Stimulated activated CD8-positive, alpha-beta memory T cell treated with anti-CD3 and anti-CD28 coated beads, Interleukin-15, amount 100 ng/mL, for 48 hours (primary cell): ENCODE measurements at regions not wholly inside any gene's neighbourhood (a gene's known extent, or its start where the extent isn't known, plus 50 kb on each side); places are given as distances from the start of the nearest gene placed in this dataset.

ENCODE experiments used
- DNase-seq, 2 donors: peaks; one replicate each; pipeline ENCODE4 v3.0.0-alpha.2; 2020; ENCODE audit warnings: low read depth in 2 of 2

DNA sequence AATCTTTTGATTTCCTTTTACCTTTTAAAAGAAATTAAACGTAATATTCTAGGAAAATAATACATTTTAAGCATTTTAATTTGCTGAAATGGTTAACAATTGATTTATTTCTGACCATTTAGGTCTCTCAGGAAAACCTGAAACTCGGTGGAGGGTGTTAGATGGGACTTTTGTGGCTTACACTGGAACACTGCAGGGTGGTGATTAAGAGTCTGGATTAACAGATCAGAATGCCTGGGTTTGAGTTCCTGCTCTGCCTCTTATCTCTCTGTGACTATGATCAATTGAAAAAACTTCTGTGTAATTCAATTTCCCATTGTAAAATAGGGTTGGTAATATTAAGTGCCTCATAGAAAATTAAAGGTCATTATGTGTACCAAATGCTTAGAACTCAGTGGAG, 168.7 kb downstream of the UBE2E3 start:
- DNase-seq, result no peak

DNA sequence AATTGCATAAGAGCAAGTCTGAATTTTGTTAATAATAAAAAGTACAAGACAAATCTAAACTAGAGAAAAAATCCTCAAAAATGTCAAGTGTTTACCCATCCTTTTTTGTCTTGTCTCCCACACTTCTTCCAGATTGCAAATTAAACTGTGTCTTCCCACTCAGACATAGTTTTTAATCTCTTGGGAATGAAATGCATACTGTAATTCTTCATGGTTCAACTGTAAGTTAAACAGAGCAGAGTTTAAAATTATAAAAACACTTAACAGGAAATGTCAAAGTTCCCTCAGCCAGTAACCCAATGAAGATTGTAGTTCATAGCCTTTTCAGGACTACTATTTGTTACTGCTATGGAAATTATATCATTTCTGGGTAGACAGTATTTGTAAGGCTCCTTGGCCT, 171.8 kb downstream of the UBE2E3 start:
- no peak for DNase-seq

DNA sequence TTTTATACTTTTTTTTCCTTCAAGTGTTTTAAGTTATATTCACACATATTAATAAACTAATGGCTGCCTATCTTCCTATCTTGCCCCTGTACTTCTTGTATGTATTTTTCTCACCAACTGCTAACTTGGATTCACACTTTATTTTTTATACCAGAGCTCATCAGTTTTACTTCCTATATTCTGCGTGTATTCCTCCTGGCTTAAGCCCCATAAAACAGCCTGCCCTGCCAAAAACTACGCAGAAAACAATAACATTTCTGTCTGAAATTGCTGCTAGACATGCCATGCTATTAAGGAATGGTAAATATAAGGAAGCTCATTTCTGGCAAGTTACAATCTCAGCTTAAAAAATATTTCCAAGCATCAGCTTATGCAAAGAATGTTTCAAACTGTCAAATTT, 172.3 kb downstream of the UBE2E3 start:
- no peak for DNase-seq

DNA sequence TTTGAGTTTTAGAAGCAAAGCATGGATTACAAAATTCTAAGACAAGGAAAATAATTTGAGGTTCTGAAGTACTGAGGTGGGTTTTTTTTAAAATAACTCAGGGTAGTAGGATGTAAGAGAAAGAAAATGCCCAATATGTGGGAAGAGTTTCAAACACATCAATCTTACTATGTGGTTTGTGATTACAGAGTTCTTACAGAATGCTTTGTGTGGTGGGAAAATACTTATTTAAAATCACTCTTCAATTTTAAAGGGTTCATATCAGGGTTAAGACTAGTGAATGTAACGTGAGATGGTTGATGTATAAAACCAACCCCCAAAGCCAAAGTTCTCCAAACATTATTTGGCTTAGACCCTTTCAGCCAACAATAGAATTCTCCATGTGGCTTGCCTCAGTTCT, 173.5 kb downstream of the UBE2E3 start:
- DNase-seq, result no peak

DNA sequence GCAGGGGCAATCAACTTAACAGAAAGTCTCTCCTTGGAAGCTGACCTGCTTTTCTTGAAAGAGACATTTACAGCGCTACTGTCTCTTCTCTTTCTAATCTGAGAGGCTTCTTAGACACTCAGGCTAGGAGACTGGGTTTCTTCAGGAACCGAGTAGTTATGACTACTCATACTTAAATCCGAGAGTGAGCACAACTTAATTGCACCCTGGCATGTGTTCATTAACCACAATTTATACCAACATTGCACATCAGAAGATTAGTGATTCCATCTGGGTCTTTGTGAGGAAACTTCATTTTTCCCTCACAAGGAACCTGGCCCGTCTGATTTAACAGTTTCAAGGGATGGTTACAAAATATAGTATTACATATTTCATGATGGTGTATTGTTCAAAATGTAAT, 176.9 kb downstream of the UBE2E3 start:
- no peak for DNase-seq

- no peak for DNase-seq
Measured at GRCh38 chr2:181158427-181158826, 178.0 kb downstream of the UBE2E3 start.

DNA sequence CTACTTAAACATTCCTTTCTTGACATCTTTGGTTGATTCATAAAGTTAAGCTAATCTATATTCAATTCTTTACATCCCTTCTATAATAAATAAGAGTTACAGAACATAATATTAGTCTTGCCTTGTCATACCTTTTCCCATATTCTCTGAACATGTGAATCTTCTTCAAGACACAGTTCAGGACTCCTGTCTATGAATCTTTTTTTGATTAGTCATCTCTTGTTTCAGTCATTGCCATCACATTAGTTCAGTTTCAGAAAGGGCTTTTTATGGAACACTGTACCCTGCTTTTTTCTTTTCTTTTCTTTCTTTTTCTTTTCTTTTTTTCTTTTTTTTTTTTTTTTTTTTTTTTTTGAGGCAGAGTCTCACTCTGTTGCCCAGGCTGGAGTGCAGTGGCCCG, 181.2 kb downstream of the UBE2E3 start:
- DNase-seq, result no peak

- DNase-seq, result peak in 1 of 2 donors; percentile 3
Measured at GRCh38 chr2:181163139-181163538, 182.7 kb downstream of the UBE2E3 start.

- DNase-seq, result no peak
Measured at GRCh38 chr2:181163691-181164090, 183.3 kb downstream of the UBE2E3 start.

DNA sequence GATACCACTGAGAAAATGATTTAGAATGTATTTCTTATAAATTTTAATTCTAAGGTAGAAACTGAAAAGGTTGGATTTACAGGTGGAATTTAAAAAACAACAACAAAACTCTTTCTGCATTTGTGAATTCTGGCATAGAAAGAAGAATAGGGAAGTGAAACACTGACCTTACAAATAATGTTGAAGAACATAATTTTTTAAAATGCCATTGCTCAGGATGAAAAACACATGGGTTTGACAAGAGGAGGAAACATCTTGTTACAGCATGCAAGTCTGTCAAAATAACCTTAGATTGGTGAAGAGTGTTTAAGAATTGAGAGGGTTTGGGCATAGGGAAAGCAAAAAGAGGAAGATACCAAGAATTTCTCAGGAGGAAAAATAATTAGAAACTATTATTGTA, 184.3 kb downstream of the UBE2E3 start:
- no peak for DNase-seq

- DNase-seq, result peak in 1 of 2 donors; percentile 27
Measured at GRCh38 chr2:181165199-181165868, 184.9 kb downstream of the UBE2E3 start.

DNA sequence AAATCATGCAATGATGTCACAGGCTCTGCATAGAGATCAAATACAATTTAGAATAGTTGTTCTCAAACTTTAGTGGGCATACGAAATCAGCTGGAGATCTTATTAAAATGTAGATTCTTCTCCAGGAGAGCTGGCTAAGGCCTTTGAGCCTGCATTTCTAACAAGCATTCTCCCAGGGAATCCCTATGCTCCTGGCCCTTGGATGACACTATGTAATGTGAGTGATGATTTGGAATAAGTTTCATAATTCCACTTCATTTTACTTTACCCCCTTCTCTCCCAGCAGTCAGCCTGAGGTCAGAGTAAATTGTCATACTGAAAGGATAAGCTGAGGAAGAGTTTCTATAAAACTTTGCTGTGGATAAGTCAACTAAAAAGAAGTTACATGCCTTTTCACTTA, 189.1 kb downstream of the UBE2E3 start:
- no peak for DNase-seq

DNA sequence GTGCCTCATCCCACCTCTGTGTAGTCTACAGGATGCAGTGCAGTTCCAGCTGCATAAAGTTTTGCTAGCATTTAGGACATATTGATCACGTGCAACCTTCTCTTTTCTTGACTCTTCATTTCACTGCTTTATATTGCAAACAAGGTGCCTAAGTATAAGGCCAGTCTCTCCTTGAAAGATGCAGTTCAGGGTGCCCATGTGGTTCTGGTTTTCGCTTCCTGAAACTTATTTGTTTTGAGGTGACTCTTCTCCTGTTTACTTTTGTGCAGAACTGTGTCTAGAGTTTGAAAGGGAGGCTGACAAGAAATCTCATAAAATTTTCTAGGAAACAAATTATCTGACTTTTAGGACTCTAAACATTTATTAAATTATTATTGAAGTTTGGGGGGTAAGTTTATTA, 189.9 kb downstream of the UBE2E3 start:
- no peak for DNase-seq

DNA sequence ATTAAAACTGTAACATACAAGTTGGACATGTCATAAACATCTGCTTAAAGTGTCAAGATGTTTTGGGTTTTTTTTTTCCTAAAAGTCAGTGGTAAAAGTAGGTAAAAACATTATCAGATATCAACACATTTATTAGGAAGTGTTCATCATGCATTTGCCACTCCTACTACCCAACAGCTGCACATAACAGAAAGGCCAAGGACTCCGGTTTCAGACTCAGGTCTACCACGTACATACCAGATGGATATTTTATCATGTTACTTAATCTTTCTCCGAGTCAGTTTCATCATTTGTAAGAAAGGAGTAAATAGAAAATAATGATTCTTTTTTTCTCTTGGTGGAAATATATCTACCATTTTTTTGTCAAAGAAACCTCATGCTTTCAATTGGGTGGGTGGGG, 192.3 kb downstream of the UBE2E3 start:
- no peak for DNase-seq

- no peak for DNase-seq
Measured at GRCh38 chr2:181174611-181175580, 194.5 kb downstream of the UBE2E3 start.

DNA sequence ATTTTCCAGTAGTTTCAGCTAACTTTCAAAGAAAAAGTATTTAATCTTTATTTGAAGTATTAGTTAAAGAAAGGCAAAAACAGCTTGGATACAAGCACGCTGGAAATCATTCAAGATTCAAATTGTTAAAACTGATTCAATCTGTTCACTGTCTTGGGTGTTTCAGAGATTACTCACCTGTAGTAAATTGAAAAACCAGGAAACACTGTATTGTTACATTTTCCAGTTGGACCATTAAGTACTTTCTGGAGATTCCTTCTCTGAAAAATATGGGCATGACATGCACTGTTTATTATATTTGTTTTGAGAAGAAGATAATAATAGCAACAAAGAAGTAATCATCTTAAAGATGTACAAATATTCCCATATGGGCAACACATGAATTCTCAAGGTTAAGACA, 196.1 kb downstream of the UBE2E3 start:
- no peak for DNase-seq

DNA sequence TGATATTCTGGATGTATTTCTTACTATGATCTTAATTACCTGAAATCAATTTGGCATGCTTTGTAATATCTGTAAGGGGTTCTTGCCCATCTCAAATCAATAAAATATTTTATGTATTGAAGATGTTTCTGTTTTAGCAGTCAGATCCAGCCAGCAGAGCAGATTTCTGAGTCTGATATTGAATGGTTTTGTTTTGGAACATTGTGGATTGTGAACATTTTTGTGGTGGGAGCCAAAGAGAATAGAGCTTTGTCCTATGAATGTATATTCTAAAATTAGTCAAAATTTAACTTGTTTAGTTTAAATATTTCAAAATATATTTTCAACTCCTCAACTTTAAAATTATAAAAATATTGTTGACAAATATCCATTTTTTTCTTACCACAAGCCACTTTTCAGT, 197.0 kb downstream of the UBE2E3 start:
- DNase-seq, result no peak

DNA sequence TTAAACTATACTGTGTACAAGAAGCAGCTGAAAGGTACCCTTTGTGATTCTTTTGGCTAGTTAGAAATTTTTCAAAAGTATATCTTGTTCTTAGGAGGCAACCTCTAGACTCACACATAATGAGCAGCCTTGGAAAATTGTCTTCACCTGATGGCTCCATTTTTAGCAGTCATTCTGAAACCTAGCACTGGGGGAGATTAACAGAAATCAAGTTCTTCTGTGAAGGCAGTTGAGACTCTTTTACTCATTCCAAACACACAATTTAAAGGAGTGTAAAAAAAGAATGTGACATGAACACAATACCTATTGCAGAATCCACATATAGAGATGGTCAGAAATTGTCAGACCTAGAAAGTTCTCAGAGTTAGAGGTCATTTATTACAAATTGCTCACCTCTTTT, 197.7 kb downstream of the UBE2E3 start:
- DNase-seq, result no peak

GRCh38 chr2:181178823-181179412, 198.5 kb downstream of the UBE2E3 start:
- DNase-seq, result no peak

GRCh38 chr2:181183878-181184542, 203.6 kb downstream of the UBE2E3 start:
- no peak for DNase-seq

DNA sequence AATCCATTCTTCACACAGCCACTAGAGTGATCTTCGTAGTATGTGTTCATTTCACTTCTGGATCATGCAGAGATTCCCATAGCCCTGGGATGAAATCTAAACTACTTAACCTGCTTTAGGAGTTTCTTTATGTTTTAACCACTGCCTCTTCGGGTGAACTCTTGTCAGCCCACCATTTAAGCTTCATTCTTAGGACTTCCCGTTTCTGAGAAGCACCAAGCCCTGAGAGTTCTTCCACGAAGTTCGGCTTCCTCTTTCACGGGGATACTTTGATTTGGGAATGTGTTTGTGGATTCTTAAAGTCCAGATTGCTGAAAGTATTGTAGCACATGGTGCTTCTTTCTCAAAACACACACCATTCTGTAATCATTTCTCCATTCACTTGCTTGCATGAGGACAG, 205.0 kb downstream of the UBE2E3 start:
- DNase-seq, result no peak

DNA sequence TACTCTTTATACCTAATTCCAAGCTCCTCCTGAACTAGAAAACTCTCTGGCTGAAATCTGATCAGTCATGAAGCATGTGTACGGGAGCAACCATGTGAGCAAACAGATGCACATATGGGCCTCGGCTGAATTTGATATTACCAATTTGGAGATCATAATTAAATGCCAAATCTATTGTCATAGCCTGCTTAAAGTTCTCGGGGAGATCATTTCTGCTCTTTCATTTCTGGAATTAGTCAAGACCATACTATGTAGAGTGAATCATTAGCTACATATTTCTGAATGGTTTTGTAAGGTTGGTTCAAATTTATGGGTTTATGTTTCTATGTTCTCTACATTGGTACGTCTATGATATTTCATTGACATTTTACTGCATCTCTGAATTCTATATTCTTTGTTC, 205.5 kb downstream of the UBE2E3 start:
- DNase-seq, result no peak
